Left forelimb (tissue), 1 donor: ENCODE measurements at regions not wholly inside any gene's neighbourhood (a gene's known extent, or its start where the extent isn't known, plus 50 kb on each side); places are given as distances from the start of the nearest gene placed in this dataset.

Source experiments
- DNase-seq: peaks from one replicate; pipeline ENCODE4 v3.0.0-alpha.2; 2018; ENCODE audit warnings: low spot score

- DNase-seq = no peak
Measured at GRCh38 chr6:164294047-164294784, 879.7 kb downstream of the QKI start.

GRCh38 chr6:164291224-164291623 lies 876.7 kb downstream of the QKI start:
- no peak for DNase-seq

GRCh38 chr6:164290101-164290500 lies 875.6 kb downstream of the QKI start:
- DNase-seq = no peak

GRCh38 chr6:164286011-164286410 lies 871.5 kb downstream of the QKI start:
- no peak for DNase-seq

- no peak for DNase-seq
Measured at GRCh38 chr6:164283574-164283973, 869.1 kb downstream of the QKI start.

GRCh38 chr6:164276211-164276610 lies 861.7 kb downstream of the QKI start:
- no peak for DNase-seq

- DNase-seq = no peak
Measured at GRCh38 chr6:164275773-164276172, 861.3 kb downstream of the QKI start.

GRCh38 chr6:164274493-164274892 lies 860.0 kb downstream of the QKI start:
- no peak for DNase-seq

DNA sequence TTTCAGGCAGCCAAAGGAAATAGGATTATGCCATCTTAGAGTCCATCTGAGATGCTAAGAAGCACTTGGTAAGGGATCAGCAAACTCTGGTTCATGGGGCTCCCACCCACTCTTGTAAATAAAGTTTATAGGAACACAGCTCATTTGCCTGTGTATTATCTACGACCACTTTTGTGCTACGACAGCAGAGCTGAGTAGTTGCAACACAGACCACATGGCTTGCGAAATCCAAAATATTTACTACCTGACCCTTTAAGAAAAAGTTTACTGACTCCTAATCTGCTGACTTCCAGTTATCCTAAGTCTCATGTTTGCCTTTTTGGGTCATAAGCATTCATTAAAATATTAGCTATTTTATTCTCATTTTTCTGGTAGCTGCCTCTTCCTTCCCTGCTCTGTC lies 859.0 kb downstream of the QKI start:
- DNase-seq = no peak

DNA sequence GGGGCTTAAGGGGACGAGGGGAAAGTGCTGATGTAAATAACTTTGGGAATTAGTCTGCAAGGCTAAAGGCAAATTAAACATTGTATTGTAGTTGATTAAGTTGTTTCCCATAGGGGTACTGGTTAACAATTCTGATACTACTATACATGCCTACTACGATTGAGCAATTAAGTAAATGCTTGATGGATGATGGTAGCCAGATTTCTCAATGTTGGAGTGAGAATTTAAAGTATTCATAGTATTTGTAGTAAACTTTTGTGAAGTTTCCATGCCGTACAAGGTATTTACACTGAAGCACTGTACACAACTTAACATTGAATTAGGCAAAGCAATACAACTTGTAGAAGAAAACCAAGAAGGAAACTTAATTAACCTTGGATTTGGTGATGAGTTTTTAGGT lies 852.3 kb downstream of the QKI start:
- DNase-seq = no peak

- DNase-seq = no peak
Measured at GRCh38 chr6:164262348-164262747, 847.8 kb downstream of the QKI start.

DNA sequence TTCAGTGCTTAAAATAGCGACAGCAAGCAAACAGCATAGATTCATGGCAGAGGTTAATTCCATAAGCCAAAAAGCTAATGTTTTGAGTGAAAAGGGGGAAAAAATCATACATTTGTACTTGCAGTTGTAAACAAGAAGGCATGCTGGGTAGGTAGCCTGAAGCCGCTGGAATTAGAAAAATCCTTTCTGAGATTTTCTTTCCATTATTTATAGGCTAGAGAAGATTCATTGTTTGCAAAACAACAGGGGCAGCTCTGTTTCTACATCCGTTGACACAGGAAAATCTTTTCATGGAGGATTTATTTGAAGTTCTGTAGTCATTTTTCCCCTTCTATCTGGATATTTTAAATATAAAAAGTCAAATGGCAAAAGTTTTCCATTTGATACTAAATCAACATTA lies 843.9 kb downstream of the QKI start:
- DNase-seq = no peak

GRCh38 chr6:164252948-164253347 lies 838.4 kb downstream of the QKI start:
- DNase-seq = no peak

GRCh38 chr6:164252291-164252690 lies 837.8 kb downstream of the QKI start:
- DNase-seq = no peak

GRCh38 chr6:164247106-164247505 lies 832.6 kb downstream of the QKI start:
- DNase-seq = no peak

DNA sequence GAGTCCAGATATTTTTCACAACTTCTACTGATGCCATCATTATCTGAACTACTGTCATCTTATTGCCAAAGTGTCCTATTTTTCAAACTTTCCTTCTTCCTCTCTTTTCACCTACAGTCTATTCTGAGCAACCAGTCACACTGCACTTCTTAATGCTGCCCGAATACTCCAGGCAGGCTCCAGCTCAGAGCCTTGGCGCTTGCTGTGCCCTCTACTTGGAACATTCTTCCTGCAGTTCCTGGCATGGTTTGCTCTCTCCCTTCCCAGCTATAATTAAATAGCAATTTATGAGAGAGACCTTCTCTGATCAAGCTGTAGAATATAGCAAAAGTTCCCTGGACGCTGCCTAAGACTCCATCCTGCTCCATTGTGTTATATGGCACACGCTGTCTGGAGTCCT lies 831.6 kb downstream of the QKI start:
- no peak for DNase-seq

DNA sequence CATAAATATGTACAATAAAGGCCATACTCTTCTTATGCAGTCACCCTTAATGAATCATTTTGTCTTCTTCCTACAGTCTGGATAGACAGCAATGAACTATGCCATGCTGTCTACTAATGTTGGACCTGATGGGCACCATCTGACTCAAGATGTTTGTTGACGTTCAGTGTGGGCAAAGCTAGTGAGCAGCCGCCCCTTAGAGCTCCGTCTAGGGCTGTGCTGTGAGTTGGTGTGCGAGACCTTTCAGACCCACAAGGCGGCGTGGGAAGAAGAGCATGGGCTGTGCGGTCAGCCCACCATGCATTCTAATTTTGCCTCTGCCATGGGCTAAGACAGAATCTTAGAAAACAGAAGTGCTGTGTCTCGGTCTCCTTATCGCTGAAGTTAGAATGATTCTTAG lies 829.4 kb downstream of the QKI start:
- no peak for DNase-seq

DNA sequence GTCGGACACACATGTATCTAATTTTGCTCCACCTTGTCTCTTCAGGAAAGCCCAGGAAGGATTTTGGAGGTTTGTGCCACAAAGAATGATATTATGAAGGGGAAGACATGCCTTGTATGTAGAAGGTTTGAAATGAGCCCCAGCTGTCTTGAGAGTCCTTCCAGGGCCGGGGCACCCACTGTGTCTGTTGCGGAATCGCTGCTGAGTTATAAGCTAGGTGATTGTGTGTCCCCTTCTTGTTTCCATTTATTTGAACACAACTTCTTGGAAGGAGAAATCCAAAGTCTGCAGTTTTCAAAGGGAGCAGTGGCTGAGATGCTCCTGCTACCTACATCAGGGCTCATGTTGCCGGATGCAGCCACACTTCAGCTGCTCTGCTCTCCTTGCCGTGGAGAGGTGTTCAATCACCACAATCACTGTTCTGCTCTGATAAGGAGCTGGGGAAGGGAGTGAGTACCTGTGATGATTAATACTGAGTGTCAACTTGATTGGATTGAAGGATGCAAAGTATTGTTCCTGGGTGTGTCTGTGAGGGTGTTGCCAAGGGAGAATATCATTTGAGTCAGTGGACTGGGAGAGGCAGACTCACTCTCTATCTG lies 828.6 kb downstream of the QKI start:
- no peak for DNase-seq

DNA sequence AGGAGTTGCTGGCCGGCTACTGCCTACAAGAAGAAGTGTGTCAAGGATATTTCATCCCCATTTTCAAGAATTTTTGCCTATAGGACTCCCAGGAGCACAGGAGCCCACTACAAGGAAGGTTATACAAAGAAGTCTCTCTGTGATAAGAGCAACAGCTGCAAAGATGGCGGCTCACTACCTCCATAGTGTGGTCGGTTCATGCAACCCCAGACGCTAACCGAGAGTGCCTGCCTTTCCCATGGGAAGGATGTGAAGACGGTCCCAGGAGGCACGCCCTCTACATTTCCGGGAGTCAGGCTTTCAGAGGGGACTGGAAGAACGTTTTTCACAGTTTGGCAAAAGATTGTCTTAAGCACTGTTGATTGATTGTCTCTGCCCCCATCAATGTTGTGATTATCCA lies 816.3 kb downstream of the QKI start:
- DNase-seq = no peak

GRCh38 chr6:164230259-164230658 lies 815.7 kb downstream of the QKI start:
- DNase-seq = no peak

DNA sequence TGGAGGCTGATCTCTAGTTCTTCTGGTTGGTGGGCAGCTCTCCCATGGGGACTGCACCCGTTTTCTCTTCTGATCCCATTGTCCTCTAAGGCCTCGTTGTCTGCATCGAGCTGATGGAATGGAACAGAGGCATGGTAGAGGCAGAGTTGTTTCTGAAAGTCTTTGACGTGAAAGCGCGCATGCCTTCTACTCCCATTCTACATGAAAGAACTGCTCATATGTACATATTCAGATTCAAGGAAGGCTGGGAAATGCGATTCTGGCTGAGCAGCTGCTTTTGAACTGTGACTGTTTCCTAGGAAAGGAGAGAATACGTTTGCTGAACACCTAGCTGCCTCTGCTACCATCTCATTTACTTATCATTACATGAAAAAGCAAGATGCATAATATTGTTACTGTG lies 815.2 kb downstream of the QKI start:
- DNase-seq = no peak

GRCh38 chr6:164227952-164228522 lies 813.5 kb downstream of the QKI start:
- no peak for DNase-seq

DNA sequence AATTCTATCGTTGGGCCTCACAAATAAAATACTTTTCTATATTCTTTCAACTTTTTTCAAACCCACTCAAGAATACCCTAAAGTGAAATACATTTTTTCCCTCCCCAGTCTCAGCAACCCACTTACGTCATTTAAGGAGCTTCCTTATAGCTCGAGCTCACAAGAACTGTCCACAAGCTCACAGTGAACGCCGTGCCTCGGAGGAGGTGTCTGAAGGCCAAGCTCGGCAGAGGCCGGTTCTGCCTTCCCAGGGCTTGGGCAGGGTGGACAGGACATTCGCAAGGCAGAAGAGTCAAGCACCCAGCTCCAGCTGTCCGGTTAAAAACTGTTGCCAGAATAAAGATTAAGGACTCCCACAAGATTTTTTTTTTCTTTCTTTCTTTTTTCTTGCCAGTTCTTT lies 802.3 kb downstream of the QKI start:
- no peak for DNase-seq

DNA sequence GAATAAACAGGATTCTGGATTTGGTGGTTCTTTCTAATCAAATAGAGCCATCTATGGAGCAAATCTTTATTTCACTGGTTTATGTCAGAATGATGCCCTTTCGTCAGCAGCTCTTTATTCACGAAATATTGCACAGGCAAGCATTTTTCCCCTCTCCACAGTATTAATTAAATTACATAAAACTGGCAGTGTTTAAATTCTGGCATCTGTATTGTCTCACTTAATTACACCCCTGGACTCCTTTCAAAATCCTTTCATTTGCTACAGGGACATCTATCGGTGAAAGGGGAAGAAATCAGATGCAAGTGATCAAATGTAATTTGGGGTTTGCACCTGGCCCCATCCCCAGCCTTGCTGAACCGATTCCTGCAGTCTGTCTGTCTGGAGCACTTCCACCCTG lies 801.9 kb downstream of the QKI start:
- no peak for DNase-seq
